ENCODE measurements at regions not wholly inside any gene's neighbourhood (a gene's known extent, or its start where the extent isn't known, plus 50 kb on each side); places are given as distances from the start of the nearest gene placed in this dataset.
"Not testable (repeated sequence)": the region's sequence is repeated elsewhere in the genome, so short reads cannot be mapped to it uniquely, and the experiment has no call there.

DNA sequence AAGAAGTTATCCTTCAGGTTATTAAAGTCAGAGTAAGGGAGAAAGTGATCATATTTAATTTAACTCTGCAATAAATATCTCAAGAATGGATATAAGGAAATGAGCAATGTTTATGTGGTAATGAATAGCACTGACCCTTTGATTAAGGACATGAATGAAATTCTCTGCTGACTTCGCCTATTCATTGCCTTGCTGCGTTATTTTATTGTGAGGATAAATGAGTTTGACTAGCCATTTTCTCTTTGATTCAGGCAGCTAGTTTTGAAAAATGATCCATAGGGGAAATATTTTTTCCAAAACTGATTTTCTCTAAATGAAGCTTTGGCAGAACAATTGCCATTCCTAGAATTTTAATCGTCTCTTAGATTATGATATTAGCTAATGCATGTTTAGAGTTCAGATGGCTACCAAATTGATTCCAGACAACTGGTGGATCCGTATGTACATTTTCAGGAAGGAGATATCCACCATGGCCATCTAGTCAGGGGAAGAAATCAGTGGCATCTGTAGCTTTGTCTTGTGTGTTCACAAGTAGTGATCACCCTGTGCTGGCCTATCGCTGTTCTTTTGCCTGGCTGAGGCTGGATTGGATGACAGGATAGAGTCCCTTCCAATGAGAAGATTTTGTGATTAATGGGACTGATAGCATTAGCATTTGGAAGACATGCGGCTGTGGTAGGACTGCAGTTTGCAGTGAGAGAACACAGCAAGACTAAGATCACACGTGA lies 302.3 kb upstream of the RGS6 start:
- peak; percentile 87 for DNase-seq (ENCODE audit: low spot score)

DNA sequence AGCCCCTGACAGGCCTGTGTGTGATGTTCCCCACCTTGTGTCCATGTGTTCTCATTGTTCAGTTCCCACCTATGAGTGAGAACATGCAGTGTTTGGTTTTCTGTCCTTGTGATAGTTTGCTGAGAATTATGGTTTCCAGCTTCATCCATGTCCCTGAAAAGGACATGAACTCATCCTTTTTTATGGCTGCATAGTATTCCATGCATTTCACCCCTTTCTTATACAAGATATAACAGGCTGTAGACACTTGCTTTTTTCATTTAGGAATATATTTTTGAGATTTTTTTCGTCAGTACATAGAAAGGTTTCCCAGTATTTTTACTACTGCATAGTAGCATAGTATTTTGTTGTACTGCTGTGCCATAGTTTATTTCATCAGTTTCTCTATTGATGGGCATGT lies 301.2 kb upstream of the RGS6 start:
- not testable (repeated sequence) for DNase-seq (ENCODE audit: low spot score)

DNA sequence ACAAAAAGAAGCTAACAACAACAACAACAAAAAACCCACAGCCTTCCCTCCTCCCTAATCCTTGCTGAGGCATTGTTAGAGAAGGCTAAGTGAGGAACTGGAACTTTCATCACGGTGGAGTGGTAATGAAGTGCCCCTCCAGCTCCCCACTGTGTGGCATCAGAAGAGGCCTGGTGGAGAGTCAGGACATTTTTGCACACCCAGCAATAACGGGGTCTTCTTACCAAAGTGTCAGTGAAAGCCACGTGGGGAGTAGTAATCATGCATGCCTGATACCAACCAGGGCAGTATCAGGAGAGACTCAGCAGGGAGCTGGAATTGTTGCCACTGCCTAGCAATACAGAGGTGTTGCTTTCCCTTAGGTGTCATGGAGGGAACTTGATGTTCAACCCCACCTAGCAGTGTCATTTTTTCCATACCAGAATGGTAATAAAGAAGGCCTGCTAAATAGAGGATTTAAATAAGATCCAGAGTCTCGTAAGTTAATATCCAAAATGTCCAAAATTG lies 299.7 kb upstream of the RGS6 start:
- no peak for DNase-seq (ENCODE audit: low spot score)

DNA sequence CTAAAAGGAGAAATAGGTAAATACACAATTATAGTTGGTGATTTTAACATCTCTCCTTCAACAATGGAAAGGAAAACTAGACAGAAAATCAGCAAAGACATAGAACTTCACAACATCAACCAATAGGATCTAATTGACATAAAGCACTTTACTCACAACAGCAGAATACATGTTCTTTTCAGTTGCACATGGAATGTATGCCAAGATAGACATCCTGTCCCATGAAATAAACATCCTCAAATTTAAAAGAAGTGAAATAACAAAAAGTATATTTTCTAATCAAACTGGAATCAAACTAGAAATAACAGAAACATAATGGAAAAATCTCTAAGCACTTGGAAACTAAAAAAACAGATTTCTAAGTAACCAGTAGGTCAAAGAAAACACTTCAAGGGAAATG lies 296.2 kb upstream of the RGS6 start:
- DNase-seq (ENCODE audit: low spot score), result no peak

DNA sequence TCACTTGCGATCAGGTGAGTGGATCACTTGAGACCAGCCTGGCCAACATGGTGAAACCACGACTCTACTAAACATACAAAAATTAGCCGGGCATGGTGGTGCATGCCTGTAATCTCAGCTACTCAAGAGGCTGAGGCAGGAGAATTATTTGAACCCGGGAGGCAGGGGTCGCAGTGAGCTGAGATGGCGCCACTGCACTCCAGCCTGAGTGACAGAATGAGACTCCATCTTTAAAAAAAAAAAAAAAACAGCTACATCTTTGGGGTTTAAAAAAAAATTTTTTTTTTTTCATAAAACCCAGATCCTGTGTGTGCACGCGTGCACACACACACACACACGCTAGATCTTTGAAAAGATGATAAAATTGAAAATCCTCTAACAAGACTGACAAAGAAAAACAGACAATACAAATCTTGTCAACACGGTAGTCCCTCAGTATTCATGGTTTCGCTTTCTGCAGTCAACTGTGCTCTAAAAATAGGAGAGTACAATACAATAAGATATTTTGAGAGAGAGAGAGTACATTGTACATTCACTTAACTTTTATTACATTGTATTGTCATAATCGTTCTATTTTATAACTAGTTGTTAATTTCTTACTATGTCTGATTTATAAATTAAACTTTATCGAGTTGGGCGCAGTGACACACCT lies 295.3 kb upstream of the RGS6 start:
- no peak for DNase-seq (ENCODE audit: low spot score)

DNA sequence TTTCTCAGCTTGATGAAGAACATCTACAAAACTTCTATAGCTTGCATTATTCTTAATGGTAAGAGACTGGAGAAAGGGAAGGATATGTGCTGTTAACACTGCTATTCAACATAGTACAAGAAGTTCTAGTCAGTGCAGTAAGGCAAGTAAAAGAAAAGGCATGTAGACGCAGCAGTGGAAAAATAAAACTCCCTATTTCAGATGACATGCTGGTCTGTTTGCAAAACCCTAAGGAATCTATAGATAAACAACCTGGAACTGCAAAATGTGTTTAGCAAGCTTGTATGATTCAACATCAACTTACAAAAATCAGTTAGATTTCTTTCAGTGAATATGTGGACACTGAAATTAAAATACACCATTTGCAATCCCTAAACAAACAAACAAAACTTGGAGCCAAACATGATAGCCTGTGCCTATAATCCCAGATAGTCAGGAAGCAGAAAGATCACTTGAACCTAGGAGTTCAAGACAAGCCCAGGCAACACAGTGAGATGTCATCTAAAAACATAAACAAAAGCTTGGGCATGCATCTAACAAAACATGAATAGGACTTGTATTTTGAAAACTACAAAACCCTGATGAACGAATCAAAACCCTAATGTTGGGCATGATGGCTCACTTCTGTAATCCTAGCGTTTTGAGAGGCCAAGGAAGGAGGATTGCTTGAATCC lies 293.6 kb upstream of the RGS6 start:
- no peak for DNase-seq (ENCODE audit: low spot score)

DNA sequence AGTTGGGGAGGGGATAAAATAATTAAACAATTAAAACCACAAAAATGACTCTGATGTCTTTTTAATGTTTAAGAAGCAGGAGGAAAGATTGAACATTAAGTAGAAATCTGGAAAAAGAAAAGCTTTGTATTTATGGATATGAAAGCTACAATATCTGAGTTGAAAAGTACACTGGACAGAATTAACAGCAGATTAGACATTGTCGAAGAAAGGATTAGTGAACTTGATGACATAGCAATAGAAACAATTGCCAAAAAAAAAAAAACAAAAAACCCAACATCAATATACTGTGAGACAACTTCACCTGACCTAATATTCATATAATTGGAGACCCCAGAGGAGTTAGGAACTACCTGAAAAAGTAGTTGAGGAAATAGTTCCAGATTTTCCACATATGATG lies 289.5 kb upstream of the RGS6 start:
- no peak for DNase-seq (ENCODE audit: low spot score)

DNA sequence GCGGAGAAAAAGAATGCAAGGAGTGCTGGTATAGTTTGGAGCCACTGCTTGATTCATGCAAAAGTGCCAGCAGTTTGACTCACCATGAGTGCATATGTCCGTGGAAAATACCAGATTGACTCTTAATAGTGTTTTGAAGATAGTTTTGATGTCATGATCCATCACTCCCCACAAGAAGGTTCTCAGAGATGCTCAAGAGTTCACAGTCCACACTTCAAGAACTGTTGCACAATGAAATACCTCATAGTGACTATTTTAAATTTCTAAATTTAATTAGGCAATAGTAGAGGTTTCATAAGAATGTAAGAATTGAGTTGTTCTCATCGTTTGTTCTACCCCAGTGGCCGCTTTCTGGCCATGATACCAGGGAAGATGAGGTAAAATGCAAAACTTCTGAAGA lies 286.6 kb upstream of the RGS6 start:
- no peak for DNase-seq (ENCODE audit: low spot score)

DNA sequence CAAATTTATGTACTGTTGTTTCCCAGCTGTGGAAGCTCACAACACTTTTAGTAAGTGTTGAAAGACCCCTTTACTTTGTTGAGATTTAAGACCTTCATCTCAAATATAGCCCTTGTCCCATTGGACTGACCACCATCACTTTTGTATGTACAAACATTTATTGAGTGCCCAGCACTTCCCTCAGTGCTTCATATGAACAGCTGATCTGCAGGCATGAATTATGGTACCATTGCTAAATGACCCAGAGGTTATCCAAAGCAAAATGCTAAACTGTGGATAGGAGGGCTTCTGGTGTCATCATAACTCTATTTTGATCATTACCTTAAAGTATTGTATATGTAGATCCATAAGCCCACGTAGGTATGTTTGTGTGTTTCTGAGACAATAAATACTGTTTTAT lies 285.7 kb upstream of the RGS6 start:
- no peak for DNase-seq (ENCODE audit: low spot score)

DNA sequence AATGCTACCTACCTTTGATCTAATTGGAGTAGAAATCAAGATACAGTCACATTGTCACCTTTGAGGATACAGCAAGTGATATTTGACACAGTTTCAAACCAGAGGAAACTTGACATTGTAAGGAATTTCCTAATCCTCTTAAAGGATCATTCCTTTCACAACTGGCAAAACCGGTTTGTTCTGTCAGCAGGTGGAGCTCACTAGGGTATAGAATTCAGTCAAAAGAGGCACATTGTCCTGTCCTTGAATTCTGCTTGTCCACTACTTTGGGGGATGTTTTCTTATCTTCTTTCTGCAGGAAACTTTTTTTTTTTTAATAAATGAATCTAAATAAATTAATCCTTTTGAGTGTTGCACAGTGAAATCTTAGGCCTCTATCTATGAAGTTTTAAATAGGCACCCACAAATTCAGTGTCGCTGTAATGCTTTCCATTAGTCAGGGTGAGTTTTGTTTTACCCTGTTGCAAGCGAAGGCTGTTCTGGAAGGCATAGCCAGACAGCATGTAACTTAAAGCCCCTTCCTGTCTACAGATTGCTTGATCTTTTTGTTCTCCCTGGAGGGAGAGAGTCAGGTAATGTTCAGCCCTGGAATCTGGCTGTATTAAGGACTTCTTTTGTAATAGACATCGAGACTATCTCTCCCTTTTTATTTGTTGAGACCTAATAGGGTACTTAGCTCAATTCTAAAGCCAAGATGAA lies 285.0 kb upstream of the RGS6 start:
- DNase-seq (ENCODE audit: low spot score), result no peak

DNA sequence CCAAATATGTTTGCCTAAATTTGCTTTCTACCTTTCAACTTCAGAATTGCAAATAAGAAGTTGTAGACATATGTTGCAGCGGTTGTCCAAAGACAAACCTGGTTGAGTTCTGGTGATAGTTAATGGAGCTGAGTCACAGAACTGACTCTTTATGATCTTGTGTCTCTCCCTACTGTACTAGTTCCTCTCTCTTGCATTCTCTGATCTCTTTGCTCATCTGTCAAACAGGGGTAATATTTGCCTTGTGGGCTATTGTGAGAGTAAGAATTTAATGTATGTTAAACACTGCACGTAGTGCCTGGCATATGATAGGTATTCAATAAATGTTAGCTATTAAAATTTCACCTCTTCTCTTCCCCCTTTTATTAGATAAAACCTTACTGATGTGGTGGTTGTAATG lies 283.5 kb upstream of the RGS6 start:
- DNase-seq (ENCODE audit: low spot score), result no peak

DNA sequence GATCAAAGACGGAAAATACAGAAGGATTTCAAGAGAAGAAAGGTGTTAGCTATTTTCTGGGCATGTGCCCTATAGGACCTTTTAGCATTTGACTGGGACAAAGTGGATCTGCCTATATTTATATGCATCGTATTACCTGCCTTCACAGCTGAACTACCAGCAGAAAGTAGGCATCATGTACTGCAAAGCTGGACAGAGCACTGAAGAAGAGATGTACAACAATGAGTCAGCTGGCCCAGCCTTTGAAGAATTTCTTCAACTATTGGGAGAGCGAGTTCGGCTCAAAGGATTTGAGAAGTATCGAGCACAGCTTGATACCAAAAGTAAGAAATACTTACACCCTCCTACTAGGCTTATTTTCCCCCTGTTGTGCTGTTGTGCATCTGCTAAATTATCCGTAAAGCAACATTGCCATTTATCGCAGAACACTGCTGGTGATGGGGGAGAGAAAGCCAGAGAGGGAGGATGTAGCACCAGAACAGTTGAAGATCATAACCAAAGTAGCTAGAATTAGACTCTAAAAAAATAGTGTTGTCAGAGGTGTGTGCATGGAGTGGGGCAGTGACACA lies 282.0 kb upstream of the RGS6 start:
- DNase-seq (ENCODE audit: low spot score), result no peak

DNA sequence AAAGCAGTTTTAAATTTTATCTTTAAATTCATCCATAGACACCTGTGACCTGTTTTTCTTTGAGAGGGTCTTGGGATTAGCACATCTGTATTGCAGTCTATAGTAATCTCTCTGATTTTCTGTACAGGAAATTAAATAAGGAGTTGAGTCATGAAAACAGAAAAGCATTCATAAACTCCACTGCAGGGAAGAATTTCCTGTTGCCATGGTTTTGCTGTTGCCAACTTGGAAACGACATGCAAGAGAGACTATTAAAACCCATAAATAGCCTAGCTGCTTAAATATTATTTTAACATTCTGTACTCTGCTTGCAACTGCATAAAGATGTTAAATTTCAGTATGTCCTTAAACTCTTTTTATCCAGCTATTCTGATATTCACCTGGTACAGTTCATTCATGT lies 281.0 kb upstream of the RGS6 start:
- no peak for DNase-seq (ENCODE audit: low spot score)

DNA sequence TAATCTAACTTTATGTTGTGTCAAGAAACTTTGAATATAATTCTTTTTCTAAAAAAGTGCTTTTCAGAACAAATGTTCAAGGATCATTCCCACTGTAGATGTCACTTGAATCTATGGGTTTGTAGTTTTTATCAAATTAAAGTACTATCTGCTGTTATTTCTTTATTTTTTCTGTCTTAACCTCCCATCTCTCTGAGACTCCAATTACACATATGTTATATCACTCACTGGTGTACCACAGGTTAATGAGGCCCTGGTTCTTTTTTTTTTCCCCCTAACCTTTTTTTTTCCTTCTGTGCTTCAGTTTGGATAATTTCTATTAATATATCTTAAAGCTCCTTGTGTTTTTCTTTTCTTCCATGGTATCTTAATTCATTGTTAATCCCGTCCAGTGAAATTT lies 279.9 kb upstream of the RGS6 start:
- no peak for DNase-seq (ENCODE audit: low spot score)

DNA sequence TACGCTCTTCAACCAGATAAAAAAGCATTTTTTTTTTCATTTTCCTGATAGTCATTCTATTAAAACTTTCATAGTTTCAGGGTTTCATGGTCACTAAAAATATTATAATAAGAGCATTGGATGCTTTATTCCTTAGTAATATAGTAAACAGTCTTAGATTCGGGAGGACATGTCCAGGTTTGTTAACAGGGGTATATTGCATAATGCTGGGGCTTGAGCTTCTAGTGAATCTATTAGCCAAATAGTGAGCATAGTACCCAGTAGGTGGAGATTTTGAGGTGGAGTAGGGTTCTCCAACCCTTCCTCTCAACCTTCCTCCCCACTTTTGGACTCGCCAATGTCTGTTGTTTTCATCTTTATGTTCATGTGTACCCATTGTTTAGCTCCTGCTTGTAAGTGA lies 277.4 kb upstream of the RGS6 start:
- DNase-seq (ENCODE audit: low spot score), result no peak

DNA sequence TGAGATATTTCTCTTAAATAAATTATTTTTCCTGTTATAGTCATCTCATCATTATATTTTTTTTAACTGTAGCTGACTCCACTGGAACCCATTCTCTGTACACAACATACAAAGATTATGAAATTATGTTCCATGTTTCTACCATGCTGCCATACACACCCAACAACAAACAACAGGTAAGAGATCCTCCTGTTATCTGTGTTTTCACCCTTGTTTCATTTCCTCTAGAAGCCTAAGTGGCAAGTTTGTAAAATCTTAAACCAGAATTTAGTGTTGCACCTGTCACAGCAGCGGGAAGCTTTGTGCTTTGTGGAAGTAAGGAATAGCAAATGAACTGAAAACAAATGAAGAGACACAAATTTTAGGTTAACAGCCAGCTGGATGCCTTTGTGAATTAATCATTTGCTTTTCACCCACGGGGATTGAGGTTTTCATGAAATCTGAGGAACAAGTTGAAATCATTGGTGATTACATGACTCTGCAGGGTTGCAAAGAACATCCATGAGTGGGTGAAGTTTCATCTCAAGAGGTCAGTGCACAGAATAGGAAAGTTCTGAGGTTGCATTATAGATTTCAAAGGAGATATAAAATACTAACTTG lies 273.9 kb upstream of the RGS6 start:
- DNase-seq (ENCODE audit: low spot score), result no peak

DNA sequence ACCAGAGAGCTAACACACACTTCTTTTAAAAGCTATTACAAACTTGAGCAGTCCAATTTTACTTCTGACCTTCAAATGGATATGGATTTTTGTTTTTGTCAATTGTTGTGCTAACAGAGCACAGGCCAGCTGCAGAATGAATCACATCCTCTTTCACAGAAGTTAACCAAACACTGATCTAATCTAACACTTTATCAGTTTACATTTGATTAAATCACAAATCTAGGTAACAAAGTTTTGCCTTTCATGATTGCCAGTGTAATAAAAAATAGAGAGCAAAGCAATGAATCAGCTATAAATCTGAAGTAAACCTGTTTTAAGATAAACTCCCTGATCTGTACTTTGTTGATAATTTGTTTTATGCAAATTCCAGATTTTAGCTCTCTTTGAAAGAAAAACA lies 273.1 kb upstream of the RGS6 start:
- DNase-seq (ENCODE audit: low spot score), result no peak

DNA sequence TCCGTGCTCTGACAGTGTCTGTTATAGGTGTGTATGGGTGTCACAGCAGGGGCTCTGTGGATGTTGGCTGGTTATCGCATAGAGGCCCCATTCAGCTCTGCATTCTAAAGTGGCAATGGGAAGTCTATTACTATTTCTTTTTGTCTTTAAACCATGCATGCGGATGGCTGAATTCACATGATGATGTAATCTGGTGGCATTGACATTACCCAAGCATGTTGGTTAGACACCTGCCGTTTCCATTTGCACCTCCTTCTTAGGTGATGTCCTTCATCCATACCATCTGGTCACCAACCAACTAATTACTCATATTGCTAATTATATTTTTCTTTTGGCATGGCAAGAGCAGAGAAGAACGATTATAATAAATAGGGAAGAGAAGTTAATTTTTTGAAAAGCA lies 270.8 kb upstream of the RGS6 start:
- DNase-seq (ENCODE audit: low spot score), result no peak

DNA sequence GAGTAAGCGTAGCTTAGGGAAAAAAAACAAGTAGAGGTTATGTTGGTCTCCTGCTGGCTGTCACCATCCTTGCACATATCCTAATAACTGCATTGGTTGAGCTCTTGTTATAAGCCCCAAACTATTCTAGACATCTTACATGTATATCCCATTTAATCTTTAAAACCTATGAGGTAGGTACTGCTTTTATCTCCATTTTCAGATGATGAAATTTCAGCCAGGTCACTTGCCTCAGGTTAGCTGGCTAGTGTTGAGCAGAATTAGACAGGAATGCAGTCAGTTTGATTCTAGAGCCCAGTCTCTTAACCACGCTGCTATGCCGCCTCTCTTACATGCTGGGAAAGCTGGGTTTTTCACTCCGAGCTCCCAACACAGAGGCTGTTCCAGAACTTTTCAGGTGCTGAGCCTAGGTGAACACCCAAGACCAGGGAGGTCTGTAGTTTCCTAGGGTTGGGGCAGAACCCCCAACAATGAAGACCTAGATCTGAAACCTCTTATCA lies 269.9 kb upstream of the RGS6 start:
- no peak for DNase-seq (ENCODE audit: low spot score)

DNA sequence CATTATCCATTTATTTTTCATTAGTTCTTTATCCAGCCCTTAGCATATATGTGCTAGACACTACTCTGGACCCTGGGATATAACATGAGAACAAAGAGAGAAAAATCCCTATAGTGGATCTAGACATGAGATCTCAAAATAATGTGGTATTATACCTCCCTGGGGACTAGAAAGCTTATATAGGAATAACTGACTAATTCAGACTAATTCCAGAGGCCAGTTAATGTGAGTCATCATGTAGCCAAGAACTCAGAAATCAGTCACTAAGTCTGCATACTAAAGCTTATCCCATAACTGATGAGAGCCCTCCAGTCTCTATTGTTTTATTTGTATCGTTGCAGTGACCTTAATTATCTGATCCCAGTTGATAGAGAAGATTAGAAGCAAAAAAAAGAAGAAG lies 267.1 kb upstream of the RGS6 start:
- DNase-seq (ENCODE audit: low spot score), result no peak

DNA sequence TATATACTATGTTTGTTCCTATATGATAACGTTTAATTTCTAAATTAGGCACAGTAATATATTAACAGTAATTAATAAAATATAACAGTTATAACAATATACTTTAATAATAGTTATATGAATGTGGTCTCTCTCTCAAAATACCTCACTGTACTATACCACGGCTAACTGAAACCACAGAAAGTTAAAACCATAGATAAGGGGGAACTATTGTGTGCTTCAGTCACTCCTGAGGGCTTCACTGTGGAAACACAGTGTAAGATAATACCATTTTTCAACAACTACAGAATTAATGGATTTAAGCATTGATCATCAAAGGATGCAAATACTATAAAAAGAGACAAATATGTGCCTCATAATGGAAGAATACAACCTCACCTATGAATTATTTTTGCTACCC lies 266.4 kb upstream of the RGS6 start:
- DNase-seq (ENCODE audit: low spot score), result no peak

Measured in SK-N-DZ (cell line).